Caco-2 (cell line): ENCODE measurements at regions not wholly inside any gene's neighbourhood (a gene's known extent, or its start where the extent isn't known, plus 50 kb on each side); places are given as distances from the start of the nearest gene placed in this dataset.

ENCODE experiments used
- BruUV-seq: library from RNA; stranded (reverse); fragments of 400-500 nt; replicated peaks from 2 replicates; lab custom pipeline; 2021; lab: Mats Ljungman, UMichigan
- CTCF ChIA-PET: fragments of 300-600 bp; sonication (Branson Sonifier 250); formaldehyde crosslinking; loops from one replicate; lab custom pipeline; 2022; ENCODE audit warnings: antibody characterized with exemption; lab: Charles Lee
- POLR2A ChIA-PET: fragments of 300-600 bp; sonication (Branson Sonifier 250); formaldehyde crosslinking; loops from one replicate; lab custom pipeline; 2022; ENCODE audit warnings: antibody characterized with exemption; lab: Charles Lee
- DNase-seq, 2 experiments: peaks; one replicate each; pipeline versions ENCODE4 v3.0.0 to v3.0.0-alpha.2; 2020 to 2022
- H3K27me3 ChIP-seq: replicated peaks from 2 replicates; pipeline ENCODE4 v1.6.0; 2011; ENCODE audit warnings: low read length; ENCODE audit not compliant: control insufficient read depth, insufficient read depth
- H3K36me3 ChIP-seq: 2 replicates; pipeline ENCODE4 v1.5.1; 2011; ENCODE audit warnings: low read length; ENCODE audit not compliant: control insufficient read depth, insufficient read depth
- H3K4me1 ChIP-seq: fragments of 250-450 bp; sonication (Bioruptor Pico); 2 replicates; pipeline ENCODE4 v1.5.1; 2020; ENCODE audit warnings: mild to moderate bottlenecking
- H3K4me3 ChIP-seq: 2 replicates; pipeline ENCODE4 v1.5.1; 2011; ENCODE audit warnings: low read depth, mild to moderate bottlenecking, control low read depth, low read length
- H3K9me3 ChIP-seq: fragments of 250-450 bp; sonication (Bioruptor Pico); 2 replicates; pipeline ENCODE4 v1.5.1; 2020; ENCODE audit warnings: mild to moderate bottlenecking, moderate library complexity
- H3K27ac Mint-ChIP-seq: one replicate; pipeline ENCODE4 v1.8.0; 2022; ENCODE audit warnings: mixed read lengths; ENCODE audit not compliant: unreplicated experiment
- H3K27me3 Mint-ChIP-seq: one replicate; pipeline ENCODE4 v1.8.0; 2022; ENCODE audit warnings: mixed read lengths; ENCODE audit not compliant: insufficient read depth, unreplicated experiment
- H3K36me3 Mint-ChIP-seq: one replicate; pipeline ENCODE4 v1.8.0; 2022; ENCODE audit warnings: mild to moderate bottlenecking, mixed read lengths; ENCODE audit not compliant: insufficient read depth, unreplicated experiment
- H3K4me1 Mint-ChIP-seq: one replicate; pipeline ENCODE4 v1.8.0; 2022; ENCODE audit warnings: low read depth, mixed read lengths; ENCODE audit not compliant: unreplicated experiment
- H3K4me3 Mint-ChIP-seq: one replicate; pipeline ENCODE4 v1.8.0; 2022; ENCODE audit warnings: mild to moderate bottlenecking, moderate library complexity, mixed read lengths; ENCODE audit not compliant: unreplicated experiment
- H3K9me3 Mint-ChIP-seq: one replicate; pipeline ENCODE4 v1.8.0; 2022; ENCODE audit warnings: mixed read lengths; ENCODE audit not compliant: unreplicated experiment
- CTCF ChIP-seq, 2 experiments: fragments of 200-600 bp in 1 of 2; IDR thresholded peaks; 1 replicate in 1 of 2; 2 replicates in 1 of 2; pipeline versions ENCODE4 v1.5.1 to v1.8.0; 2011 to 2022; ENCODE audit warnings: antibody characterized with exemption in 1 of 2, control low read depth in 1 of 2, inconsistent platforms in 1 of 2, low read depth in 1 of 2, low read length in 1 of 2, mild to moderate bottlenecking in 1 of 2, moderate library complexity in 1 of 2; ENCODE audit not compliant: insufficient read depth in 1 of 2, severe bottlenecking in 1 of 2, unreplicated experiment in 1 of 2
- intact Hi-C: fragments of 100-400 bp; cut with micrococcal nuclease; formaldehyde crosslinking; loops from one replicate; pipeline ENCODE4 v1.10.0; 2022; ENCODE audit not compliant: unreplicated experiment

GRCh38 chr2:12061286-12062052, 315.0 kb downstream of the LPIN1 start:
- Mint-ChIP-seq H3K27me3 (peaks cover 15% of the 10 kb centered on the region), H3K4me3 (no peak overlapping the region), H3K9me3 (no peaks in the 10 kb centered on the region), H3K36me3 (no peaks in the 10 kb centered on the region), H3K4me1 (no peaks in the 10 kb centered on the region), H3K27ac (no peak overlapping the region)
- Histone ChIP-seq H3K4me3 (no peak overlapping the region), H3K36me3 (no peaks in the 10 kb centered on the region), H3K9me3 (no peaks in the 10 kb centered on the region), H3K27me3 (no peaks in the 10 kb centered on the region; the same call in 1 of the 2 replicates), H3K4me1 (no peaks in the 10 kb centered on the region)
- BruUV-seq, result no TSS peak
- TF ChIP-seq CTCF (IDR thresholded peaks at IDR 0.05; ENCODE audit: insufficient read depth in 1 of 2, low read depth in 1 of 2, low read length in 1 of 2, severe bottlenecking in 1 of 2, unreplicated experiment in 1 of 2), result no peak
- DNase-seq, result no peak
- POLR2A ChIA-PET, result no interaction called here
- CTCF ChIA-PET, result no interaction called here
- intact Hi-C loops, result no loop called here

- peaks cover 15% of the 10 kb centered on the region for H3K27me3 Mint-ChIP-seq
- intact Hi-C loops, result no loop called here
Observed at GRCh38 chr2:12062053-12062395, 315.6 kb downstream of the LPIN1 start.

GRCh38 chr2:12063210-12063609, 316.8 kb downstream of the LPIN1 start:
- Mint-ChIP-seq H3K27ac (no peak overlapping the region), H3K4me1 (no peaks in the 10 kb centered on the region), H3K9me3 (no peaks in the 10 kb centered on the region), H3K27me3 (peaks cover 15% of the 10 kb centered on the region), H3K36me3 (no peaks in the 10 kb centered on the region), H3K4me3 (no peak overlapping the region)
- H3K9me3 ChIP-seq, result no peaks in the 10 kb centered on the region
- BruUV-seq, result no TSS peak
- no peak overlapping the region for H3K4me3 ChIP-seq
- no peaks in the 10 kb centered on the region for H3K27me3 ChIP-seq
- DNase-seq, result no peak
- no peaks in the 10 kb centered on the region for H3K36me3 ChIP-seq
- TF ChIP-seq CTCF (IDR thresholded peaks at IDR 0.05; ENCODE audit: insufficient read depth in 1 of 2, low read depth in 1 of 2, low read length in 1 of 2, severe bottlenecking in 1 of 2, unreplicated experiment in 1 of 2), result no peak
- CTCF ChIA-PET, result no interaction called here
- intact Hi-C loops, result no loop called here
- no peaks in the 10 kb centered on the region for H3K4me1 ChIP-seq
- POLR2A ChIA-PET, result no interaction called here

More at GRCh38 chr2:12062053-12062395, 315.6 kb downstream of the LPIN1 start:
- H3K36me3 ChIP-seq, result no peaks in the 10 kb centered on the region
- no TSS peak for BruUV-seq
- Mint-ChIP-seq H3K4me3 (no peak overlapping the region), H3K9me3 (no peaks in the 10 kb centered on the region), H3K27ac (no peak overlapping the region), H3K36me3 (no peaks in the 10 kb centered on the region), H3K4me1 (no peaks in the 10 kb centered on the region)
- H3K9me3 ChIP-seq, result no peaks in the 10 kb centered on the region
- no peak for DNase-seq
- CTCF ChIA-PET, result no interaction called here
- no peak for TF ChIP-seq CTCF (IDR thresholded peaks at IDR 0.05; ENCODE audit: insufficient read depth in 1 of 2, low read depth in 1 of 2, low read length in 1 of 2, severe bottlenecking in 1 of 2, unreplicated experiment in 1 of 2)
- H3K4me1 ChIP-seq, result no peaks in the 10 kb centered on the region
- H3K4me3 ChIP-seq, result no peak overlapping the region
- POLR2A ChIA-PET, result no interaction called here
- H3K27me3 ChIP-seq, result no peaks in the 10 kb centered on the region; the same call in 1 of the 2 replicates
